SKM-1 (cell line): ENCODE measurements at regions not wholly inside any gene's neighbourhood (a gene's known extent, or its start where the extent isn't known, plus 50 kb on each side); places are given as distances from the start of the nearest gene placed in this dataset.

Experiments
- DNase-seq: peaks from one replicate; lab custom pipeline; 2025; ENCODE audit not compliant: unreplicated experiment; lab: John Stamatoyannopoulos, UW

DNA sequence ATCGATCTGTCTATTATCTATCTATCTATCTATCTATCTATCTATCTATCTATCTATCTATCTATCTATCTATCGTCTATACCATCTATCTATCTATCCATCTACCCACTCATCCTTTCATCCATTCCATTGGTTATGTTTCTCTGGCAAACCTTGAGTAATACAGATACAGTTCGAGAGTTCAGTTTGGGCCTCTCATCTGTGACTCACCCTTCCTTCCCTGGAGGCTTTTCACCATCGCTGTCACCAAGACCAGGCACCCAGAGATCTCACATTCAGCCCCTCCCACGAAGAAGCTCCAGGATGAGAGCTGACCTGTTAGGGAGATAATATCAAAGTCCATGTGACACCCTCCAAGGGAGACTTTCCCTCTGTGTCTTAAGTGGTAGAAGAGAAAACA lies 164.1 kb upstream of the CELF4 start:
- no peak for DNase-seq

DNA sequence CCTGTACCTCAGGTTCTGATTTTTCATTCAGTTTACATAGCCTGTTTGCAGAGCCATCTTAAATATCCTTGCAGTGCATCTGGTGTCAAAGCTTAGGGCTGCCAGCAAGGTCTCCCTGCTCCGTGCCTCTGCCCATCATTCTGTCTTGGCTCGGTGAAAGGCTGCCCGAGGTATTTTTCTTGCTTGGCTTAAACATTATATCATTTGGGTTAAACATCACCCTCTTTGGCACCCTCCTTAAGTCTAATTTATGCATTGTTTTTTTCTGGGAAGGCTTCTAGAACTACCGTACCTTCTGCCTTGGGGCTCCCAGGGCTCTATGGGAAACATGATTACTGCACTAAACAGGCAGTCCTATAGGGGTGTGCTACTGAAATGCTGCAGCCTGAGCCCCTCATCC lies 158.6 kb upstream of the CELF4 start:
- DNase-seq: no peak

DNA sequence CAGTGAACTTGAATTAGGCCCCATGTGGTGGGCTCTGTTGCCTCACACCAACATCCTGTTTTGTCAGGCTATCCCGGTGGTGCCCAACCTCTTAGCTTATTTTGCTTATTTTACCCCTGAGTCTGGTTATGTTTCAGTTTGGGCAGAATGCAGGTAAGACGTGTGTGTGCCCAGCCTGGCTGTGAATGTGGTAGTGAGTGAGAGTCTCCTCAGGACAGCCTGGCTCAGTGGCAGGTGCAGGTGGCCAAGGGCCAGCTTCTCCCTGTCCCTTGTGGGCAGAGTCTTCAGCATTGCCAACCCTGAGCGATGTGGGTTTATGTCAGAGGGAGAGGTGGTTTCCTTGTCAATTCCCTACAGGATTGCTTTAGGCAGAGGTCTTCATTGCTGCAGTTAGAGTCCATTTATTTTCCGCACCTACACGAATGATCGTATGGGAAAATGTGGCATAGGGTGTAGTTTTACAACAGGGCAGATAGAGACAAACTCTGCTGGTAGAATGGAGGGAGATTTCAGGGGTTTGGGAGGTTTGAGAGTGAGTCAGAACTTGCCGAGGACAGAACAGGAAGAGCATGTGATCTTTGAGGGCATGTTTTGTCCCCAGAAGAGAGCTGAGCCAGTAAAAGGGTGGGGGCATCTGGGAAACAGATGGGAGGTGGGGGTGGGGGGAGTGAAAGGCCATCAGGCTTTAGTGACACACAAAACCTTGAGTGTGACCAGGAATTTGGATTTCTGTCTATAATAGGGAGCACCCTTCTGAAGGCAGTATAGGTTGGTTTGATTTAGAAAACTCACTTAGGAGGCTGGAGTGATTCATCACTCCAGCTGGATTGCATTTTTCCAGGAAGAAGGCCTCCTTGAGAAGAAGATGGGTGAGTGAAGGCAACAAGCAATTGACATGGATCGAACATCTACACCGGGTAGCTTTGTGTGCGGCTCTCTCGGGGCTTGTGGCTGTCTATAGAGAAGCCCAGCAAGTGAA lies 156.2 kb upstream of the CELF4 start:
- DNase-seq: no peak

DNA sequence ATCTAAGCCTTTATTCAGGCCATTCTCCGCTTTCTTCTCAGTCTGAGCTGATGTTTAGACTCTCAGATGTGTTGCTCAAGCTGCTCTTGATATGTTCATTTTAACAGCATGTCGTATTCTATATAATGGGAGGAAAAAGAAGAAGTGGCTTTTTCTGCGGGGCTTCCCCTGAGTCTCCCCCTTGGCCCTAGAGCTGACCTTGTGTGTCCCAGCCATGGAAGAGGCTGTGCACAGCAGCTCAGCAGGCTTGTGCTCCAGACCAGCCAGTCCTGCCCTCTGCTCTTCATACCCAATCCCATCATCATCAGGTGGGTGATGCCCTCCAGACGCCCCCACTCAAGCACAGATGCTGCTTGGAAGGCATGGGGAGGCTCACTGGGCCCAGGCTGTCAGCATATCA lies 155.1 kb upstream of the CELF4 start:
- DNase-seq: no peak

DNA sequence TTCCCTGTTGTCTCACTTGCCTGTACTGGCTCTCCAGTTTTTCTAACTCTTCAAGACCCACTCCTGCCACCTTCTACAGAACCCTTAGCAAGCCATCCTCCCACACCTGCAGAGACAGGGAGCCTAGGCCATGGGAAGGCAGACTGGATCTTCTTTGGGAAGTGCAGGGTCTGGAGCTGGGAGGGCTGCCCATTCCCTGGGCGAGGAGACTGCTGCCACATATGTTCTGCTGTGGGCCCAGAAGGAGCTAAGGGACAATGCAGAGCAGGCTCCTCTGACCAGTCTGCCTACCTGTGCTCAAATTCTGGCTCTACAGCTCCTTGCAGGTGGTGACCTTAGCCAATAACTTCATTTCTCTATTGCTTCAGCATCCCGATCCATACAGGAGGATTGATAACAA lies 152.1 kb upstream of the CELF4 start:
- DNase-seq: no peak

DNA sequence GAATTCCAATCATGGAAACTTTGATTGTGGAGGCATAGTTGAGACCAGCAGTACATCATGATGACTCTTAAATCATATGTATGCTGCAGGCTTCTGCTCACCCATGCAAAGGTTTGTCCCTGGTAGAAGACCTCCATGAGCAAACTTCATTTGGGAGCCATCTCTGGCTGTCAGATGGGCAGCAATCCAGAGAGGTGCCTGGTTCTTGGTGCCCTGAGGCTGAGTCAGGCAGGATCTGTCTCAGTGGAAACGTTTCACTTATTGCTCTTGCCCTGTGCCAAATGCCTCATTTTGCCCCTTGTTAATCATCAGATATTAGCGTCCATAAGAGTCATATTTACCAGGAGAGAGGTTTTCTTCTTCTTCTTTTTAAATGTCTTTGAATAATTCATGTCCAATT lies 151.5 kb upstream of the CELF4 start:
- no peak for DNase-seq

DNA sequence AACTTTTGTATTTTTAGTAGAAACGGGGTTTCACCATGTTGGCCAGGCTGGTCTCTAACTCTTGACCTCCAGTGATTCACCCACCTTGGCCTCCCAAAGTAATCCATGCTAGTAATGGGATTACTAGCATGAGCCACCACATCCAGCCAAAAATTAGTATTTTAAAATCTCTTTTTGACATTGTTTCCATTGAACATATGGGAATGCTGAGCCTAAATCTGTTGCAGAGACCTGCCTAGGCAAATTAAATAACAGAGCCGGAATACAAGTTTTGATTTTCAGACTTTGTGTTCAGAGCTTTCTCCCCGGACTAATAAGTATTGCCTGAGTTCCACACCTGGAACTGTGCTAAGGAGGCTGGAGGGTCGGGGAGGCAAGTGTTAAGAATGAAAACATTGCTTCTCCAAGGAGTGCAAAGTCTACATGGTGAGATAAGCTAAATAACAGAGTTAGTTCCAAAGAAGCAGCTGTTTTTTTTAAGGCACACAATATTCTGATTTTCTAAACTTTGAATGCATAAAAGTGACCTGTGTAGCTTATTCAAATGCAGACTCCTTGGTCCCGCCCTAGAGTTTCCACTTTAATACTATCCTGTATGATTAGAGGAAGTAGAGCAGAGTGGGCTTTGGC lies 150.6 kb upstream of the CELF4 start:
- DNase-seq: no peak

DNA sequence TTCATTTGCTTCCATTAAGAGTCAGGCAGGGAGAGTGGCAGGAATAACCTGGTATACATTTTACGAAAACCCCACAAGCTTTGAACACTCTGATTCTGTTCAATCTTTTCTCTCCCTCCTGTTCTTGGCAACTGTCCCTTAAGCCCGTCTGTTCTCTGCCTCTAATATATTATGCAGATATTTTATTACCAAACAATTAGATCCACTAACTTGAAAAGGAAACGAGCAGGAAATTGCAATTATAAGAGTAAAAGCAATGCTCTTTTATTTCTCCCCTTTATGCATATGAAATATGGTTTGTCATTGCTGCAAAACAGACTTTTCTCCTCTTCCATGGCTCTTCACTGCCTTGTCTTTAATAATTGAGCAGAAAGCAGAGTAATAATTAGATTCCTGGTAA lies 149.1 kb upstream of the CELF4 start:
- no peak for DNase-seq

DNA sequence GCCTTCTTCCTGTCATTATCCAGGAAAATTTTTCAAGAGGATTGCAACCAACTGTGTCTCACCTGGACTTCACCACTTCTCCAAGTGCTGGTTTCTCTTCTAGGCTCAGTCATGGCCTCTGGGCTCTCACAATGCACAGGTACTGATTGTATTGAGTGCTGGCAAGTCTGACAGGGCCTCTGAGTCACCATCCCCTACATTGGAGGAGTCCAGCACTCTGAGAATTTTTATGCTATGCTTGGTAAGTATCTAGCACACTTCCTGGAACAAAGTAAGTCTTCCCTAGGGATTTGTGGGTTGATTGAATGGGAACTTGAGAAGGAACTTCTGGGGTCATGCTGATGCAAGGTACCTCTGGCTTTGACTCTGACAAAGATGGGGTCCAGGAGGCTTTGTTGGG lies 147.2 kb upstream of the CELF4 start:
- no peak for DNase-seq

DNA sequence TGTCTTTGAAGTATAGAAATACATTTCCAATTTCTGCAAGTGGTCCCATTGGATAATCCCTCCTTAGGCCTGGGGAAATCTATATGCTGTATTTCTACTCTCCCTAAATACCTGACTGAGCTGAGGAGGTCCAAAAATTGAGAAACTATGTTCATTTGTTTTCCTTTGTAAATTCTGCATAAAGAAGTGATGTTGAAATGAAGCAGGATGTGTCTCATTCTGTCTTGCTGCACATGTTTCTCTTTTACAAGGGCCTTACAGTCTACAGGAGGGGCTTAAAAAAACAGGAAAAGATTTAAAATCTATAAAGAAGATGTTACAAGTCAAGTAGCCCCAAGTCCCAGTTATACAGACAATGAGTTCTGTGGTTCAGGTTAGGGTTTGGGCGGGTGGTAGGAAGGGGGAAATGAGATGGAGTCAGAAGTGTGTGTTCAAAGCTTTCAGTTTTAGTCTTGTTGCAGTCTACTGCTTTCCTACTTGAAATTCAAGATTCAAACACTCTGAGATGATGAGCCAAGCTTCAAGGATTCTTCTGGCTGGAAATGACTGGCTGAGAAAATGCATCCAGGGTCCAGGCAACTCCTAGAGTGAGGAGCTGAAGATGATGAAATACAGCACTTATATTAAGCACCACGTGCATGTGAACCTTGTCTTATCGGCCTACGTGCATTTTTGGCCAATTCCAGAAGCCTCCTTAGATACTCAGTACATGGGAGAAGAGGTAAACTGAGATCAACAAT lies 146.3 kb upstream of the CELF4 start:
- DNase-seq: no peak

DNA sequence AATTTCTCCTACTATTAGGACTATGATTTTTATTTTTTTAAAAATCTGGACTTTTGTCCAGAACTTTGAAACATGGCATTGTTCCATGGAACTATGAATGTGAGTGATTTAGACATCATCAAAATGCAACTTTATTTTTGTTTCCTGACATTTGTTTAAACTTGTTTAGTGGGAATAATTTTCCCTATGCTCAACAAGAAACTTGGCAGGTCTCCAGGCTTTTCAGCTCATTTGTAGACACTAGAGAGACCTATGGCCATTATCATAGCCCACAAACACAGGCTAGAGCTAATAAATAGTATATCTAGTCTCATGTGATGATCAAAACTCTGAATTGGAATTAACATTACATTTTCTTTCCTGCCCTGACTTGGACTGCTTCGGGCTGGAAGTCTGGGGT lies 145.1 kb upstream of the CELF4 start:
- no peak for DNase-seq

DNA sequence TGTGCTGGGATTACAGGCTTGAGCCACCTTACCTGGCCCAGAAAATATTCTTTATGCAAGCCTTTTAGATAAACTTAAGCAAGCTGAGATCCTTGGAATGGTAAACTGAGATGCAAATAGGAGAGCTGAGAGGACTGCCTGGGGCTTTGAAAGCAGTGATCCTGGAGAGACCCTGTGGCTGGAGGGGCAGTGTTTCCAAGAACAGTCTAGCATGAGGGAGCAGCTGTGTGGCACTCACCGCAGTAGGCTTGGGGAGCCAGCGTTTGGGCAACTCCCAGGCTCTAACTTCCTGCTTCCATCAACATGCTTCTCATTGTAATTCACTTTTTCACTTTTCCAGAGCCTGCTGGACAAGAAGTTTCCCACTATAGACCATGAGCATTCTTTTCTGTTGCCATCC lies 144.1 kb upstream of the CELF4 start:
- no peak for DNase-seq

DNA sequence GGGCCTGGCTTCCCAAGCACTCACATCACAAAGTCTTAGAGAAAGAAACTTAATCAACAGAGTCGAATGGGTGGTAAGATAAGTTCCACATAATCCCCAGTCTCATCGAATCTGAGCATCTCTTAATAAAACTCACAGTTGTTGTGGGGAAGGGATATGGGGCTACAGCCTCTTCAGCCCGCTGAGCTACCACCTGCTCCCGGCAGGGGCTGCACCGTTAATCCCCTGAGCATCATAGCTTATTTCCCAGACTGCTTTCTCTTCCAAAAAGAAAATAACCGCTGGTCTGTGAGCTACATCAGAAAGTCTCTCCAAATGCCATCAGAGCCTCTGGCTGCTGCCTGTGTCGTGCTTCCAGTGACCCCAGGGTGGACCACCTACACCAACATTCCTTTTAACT lies 139.4 kb upstream of the CELF4 start:
- no peak for DNase-seq

DNA sequence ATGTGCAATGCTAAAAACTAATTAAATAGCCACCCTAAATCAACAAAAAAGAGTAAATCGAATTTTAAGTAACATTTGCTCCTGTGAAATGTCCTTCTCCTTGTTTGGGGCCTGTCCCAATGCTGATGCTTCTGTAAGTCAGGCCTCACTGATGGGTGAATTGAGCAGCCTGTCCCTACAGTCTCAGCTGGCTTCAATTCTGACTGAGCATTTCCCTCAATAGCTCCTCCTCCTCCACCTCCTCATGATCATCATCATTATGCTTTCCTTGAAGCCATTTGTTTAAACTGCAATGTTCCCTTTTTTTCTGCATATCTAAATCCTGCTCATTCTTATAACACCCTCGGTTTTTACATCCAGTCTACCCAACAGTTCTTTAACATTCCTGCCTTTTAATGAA lies 137.2 kb upstream of the CELF4 start:
- DNase-seq: no peak

DNA sequence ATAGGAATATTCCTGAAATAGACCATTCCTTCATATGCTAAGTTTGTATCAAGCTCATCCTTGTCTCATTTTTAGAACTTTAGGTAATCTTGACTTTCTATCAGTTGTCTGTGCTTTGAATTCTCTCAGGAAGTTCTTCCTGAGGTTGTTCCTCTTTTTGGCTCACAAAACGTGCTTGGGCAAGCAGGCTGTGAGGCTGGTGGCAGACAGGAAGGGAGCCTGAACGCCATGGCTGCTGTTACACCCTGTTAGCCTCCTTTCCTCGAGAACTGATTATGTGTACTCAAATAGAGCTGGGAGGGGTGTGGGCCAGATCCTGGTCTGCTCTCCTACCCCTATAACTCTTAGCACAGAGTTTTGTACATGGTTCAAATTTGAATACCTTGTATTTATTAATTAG lies 136.4 kb upstream of the CELF4 start:
- DNase-seq: peak; percentile 67

DNA sequence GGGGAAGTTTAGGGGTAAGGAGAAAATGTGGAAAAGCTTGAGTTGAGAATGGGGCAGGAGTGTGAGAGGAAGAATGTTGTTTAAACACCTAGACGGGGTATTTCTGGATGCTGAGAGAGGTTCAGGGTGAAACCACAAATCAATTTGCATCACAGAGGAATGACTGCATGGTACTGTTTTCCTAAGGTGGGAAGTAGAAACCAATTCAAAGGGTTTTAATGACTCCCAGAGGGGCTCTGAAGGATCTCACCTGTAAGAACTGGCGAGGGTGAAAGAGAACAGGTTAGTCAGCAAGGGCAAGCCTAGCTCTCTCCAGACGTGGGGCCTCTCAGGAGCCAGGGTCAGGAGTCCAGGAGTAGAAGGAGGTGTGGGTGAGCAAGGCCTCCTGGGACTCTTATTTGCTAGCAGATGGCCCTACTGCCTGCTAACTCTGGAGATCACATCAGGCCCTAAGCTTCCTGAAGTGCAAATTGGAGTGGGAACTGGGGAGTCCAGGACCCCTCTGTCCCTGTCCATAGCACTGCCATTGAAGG lies 133.0 kb upstream of the CELF4 start:
- no peak for DNase-seq

DNA sequence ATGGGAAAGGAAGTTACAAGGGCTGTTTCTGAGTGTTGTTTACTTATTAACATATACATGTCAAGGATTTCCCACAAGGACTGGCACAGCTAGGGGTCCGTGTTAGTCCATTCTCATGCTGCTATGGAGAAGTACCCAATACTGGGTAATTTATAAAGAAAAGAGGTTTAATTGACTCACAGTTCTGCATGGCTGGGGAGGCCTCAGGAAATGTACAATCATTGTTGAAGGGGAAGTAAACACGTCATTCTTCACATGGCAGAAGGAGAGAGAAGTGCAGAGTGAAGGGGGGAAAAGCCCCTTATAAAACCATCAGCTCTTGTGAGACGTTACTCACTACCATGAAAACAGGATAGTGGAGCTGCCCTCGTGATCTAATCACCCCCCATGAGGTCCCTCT lies 128.9 kb upstream of the CELF4 start:
- no peak for DNase-seq

DNA sequence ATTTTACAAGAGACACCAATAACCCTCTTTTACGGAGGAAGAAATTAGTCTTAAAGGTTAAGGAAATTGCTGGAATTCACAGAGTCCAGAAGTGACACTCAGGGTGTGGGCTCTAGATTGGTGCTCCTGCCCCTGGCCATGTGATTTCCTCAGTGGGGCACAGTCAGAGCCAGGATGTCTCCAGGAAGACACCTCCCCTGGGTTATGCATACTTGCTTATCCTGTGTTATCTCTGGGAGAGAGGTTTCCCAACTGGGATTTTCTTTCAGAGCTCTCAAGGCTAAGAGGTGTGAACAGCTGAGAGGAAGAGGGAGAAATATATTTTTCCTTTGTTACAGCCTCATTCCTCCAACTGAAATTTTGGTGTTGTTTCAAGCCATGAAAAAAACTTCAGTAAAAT lies 125.6 kb upstream of the CELF4 start:
- no peak for DNase-seq

DNA sequence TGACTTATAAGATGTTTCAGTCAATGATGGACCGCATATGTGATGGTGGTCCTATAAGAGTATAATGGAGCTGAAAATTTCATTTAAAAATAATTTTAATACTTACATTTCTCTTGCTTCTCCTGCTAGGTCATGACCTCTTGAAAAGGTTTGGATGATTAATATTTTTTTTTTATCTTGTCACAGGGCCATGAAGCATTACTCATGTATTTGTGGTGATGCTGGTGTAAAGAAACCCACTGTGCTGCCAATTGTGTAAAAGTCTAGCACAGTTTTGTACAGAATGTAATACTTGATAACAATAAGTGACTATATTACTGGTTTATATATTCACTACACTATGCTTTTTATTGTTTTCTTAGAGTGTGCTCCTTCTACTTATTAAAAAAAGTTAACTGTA lies 124.2 kb upstream of the CELF4 start:
- DNase-seq: no peak

DNA sequence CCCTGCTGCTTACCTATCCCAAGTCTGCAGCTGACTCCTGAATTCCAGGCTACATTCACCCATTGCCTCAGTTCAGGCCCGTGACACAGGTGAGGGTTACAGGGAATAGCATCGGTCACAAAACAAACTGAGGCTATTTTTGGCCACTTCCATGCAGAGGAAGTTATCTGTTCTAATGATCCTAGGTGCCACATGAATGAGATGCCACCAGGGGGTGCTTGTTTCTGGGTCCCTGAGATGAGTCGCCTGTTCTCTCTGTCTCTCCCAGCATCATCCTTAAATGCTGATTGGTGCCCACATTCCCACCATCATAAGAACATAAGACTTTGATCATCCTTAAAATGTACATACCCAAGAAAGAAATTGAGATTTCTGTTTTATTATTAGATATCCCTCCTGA lies 119.0 kb upstream of the CELF4 start:
- DNase-seq: no peak

DNA sequence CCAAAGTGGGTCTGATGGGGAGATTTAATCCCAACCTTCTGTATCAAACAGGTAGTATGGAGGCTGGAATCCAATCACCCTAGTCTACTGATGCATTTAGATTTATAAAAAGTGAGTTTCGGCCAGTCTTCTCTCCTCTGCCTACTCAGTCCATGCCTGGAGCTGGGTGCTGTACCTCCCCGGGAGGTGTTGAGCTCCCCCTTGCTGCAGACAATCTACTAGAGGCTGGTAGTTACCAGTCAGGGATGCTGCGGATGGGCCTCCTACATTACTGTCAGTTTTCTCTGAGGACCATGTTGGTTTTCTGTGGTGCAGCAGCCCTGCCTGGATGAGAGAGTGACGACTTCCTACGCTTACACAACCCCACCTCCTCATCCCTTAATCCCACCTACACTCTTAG lies 118.6 kb upstream of the CELF4 start:
- no peak for DNase-seq

DNA sequence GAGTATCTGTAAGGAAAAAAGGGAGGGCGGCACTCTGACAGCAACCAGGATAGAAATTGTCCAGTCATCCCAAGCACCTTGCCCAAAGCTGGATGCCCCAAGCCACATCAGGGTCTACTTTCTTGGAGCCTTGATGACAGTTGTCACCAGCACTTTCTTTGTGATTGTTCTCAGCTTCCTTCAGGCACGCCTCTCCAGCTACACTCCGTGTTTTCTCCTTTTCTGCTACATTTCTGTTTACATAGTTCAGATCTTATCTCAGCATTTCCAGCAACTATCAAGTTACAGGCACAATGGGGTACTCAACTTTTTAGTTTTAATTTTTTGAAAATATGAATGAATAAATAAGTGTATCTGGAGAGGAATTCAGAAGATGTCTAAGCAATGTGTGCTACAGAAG lies 115.3 kb upstream of the CELF4 start:
- no peak for DNase-seq
